ENCODE measurements at regions not wholly inside any gene's neighbourhood (a gene's known extent, or its start where the extent isn't known, plus 50 kb on each side); places are given as distances from the start of the nearest gene placed in this dataset.
"Not testable (repeated sequence)": the region's sequence is repeated elsewhere in the genome, so short reads cannot be mapped to it uniquely, and the experiment has no call there.

DNA sequence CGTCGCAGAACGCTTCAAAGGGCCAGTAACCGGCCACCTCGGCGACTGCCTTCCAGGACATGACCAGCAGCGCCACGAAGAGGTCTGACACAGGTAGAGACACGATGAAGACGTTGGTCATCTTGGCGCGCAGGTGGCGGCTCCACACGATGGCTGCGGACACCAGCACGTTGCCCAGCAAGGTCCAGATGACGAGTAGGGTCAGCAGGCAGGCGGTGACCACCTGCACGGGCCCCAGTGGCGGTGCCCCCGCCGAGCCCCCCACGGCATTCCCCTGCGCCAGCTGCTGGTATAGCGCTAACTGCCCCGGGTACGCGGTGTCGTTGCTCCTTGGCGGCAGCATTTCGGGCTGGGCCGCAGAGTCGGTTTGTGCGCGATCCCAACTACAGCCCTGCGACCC lies 2994.1 kb downstream of the RPIA start:
- TF ChIP-seq, protein P1, sequence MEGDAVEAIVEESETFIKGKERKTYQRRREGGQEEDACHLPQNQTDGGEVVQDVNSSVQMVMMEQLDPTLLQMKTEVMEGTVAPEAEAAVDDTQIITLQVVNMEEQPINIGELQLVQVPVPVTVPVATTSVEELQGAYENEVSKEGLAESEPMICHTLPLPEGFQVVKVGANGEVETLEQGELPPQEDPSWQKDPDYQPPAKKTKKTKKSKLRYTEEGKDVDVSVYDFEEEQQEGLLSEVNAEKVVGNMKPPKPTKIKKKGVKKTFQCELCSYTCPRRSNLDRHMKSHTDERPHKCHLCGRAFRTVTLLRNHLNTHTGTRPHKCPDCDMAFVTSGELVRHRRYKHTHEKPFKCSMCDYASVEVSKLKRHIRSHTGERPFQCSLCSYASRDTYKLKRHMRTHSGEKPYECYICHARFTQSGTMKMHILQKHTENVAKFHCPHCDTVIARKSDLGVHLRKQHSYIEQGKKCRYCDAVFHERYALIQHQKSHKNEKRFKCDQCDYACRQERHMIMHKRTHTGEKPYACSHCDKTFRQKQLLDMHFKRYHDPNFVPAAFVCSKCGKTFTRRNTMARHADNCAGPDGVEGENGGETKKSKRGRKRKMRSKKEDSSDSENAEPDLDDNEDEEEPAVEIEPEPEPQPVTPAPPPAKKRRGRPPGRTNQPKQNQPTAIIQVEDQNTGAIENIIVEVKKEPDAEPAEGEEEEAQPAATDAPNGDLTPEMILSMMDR (optimal IDR thresholded peaks at IDR 0.05 in 1 of 3, IDR thresholded peaks at IDR 0.05 in 1 of 3, conservative IDR thresholded peaks at IDR 0.05 in 1 of 3; ENCODE audit: extremely low read depth in 1 of 3, insufficient read depth in 2 of 3, low read length in 3 of 3) = not testable (repeated sequence)
- TF ChIP-seq EZH2 (IDR thresholded peaks at IDR 0.05; ENCODE audit: low read length) = not testable (repeated sequence)
